K562 (cell line): ENCODE measurements at regions not wholly inside any gene's neighbourhood (a gene's known extent, or its start where the extent isn't known, plus 50 kb on each side); places are given as distances from the start of the nearest gene placed in this dataset.

Experiments
- ATAC-seq: fragments of 200-7000 bp; cut with Tn5 transposase; 3 replicates; pipeline ENCODE4 v1.9.1; 2020; ENCODE audit warnings: moderate library complexity
- BruUV-seq: library from RNA; stranded (reverse); fragments of 400-500 nt; replicated peaks from 2 replicates; lab custom pipeline; 2021; lab: Mats Ljungman, UMichigan
- CTCF ChIA-PET: fragments of 300-600 bp; formaldehyde crosslinking; extraction: SDS; loops from one replicate; lab custom pipeline; 2021; ENCODE audit warnings: low intra/inter-chr PET ratio; lab: Yijun Ruan, JAX
- POLR2A ChIA-PET: fragments of 300-600, 350-650 bp; sonication (Branson Sonifier 250); formaldehyde crosslinking; extraction: SDS; loops from one replicate; lab custom pipeline; 2021; ENCODE audit warnings: antibody characterized with exemption, inconsistent platforms; lab: Yijun Ruan, JAX
- DNase-seq, 4 experiments: peaks; one replicate each; pipeline versions ENCODE4 v3.0.0 to v3.0.0-alpha.2; 2011 to 2018; ENCODE audit warnings: low spot score in 3 of 4, mixed read lengths in 3 of 4; ENCODE audit errors: extremely low read depth in 1 of 4
- FAIRE-seq: peaks from 2 replicates; lab custom pipeline; 2011; peaks lifted over from hg19 to GRCh38; lab: Jason Lieb, UNC
- H2AFZ ChIP-seq: 2 replicates; pipeline ENCODE4 v1.6.0; 2011; ENCODE audit warnings: low read depth, low read length, control low read depth, inconsistent platforms
- H3K27ac ChIP-seq: fragments of 200-600 bp; 3 replicates; pipeline ENCODE4 v1.8.0; 2011; ENCODE audit warnings: low read depth, mild to moderate bottlenecking, control low read depth, inconsistent platforms, low read length, moderate library complexity, mixed read lengths; ENCODE audit errors: extremely low read depth
- H3K27me3 ChIP-seq, 2 experiments: fragments of 300-600 bp in 1 of 2; 2 replicates in 1 of 2; 3 replicates in 1 of 2; pipeline versions ENCODE4 v1.6.0 to v1.8.0; 2011; ENCODE audit warnings: inconsistent platforms in 2 of 2, low read length in 2 of 2, mild to moderate bottlenecking in 1 of 2, mixed read lengths in 1 of 2, moderate library complexity in 1 of 2; ENCODE audit not compliant: control insufficient read depth in 2 of 2, insufficient read depth in 2 of 2
- H3K36me3 ChIP-seq: fragments of 300-600 bp; 3 replicates; pipeline ENCODE4 v1.8.0; 2011; ENCODE audit warnings: mild to moderate bottlenecking, low read length, inconsistent platforms; ENCODE audit not compliant: control insufficient read depth, insufficient read depth
- H3K4me1 ChIP-seq, 2 experiments: fragments of 200-600 bp in 1 of 2; replicated peaks in 1 of 2; 2 replicates in 1 of 2; 3 replicates in 1 of 2; pipeline versions ENCODE4 v1.5.1 to v1.8.0; 2011; ENCODE audit warnings: inconsistent platforms in 2 of 2, low read length in 2 of 2, mild to moderate bottlenecking in 1 of 2, mixed read lengths in 1 of 2, moderate library complexity in 1 of 2; ENCODE audit not compliant: control insufficient read depth in 2 of 2, insufficient read depth in 2 of 2
- H3K4me2 ChIP-seq: 2 replicates; pipeline ENCODE4 v1.6.1; 2011; ENCODE audit warnings: low read length, control low read depth, inconsistent platforms, mixed read lengths; ENCODE audit not compliant: insufficient read depth
- H3K4me3 ChIP-seq: fragments of 200-600 bp; sonication (generic), shearing (Covaris generic); 2 replicates; pipeline ENCODE4 v1.5.1; 2016; ENCODE audit warnings: control low read depth, inconsistent platforms
- H3K79me2 ChIP-seq: fragments of 200-600 bp; 3 replicates; pipeline ENCODE4 v1.8.0; 2011; ENCODE audit warnings: low read length, inconsistent platforms; ENCODE audit not compliant: control insufficient read depth, insufficient read depth
- H3K9ac ChIP-seq, 2 experiments: 2 replicates each; pipeline versions ENCODE4 v1.6.0 to v1.6.1; 2011; ENCODE audit warnings: low read depth in 2 of 2, low read length in 2 of 2, control low read depth in 1 of 2, inconsistent platforms in 1 of 2, mild to moderate bottlenecking in 1 of 2, mixed read lengths in 1 of 2; ENCODE audit not compliant: insufficient read depth in 1 of 2
- H3K9me1 ChIP-seq: one replicate; pipeline ENCODE4 v1.6.0; 2011; ENCODE audit warnings: inconsistent platforms, mild to moderate bottlenecking, low read length, moderate library complexity; ENCODE audit not compliant: control insufficient read depth, insufficient read depth
- H3K9me3 ChIP-seq: replicated peaks from 2 replicates; pipeline ENCODE4 v1.5.1; 2011; ENCODE audit warnings: low read depth, low read length, inconsistent platforms; ENCODE audit not compliant: control insufficient read depth, insufficient read depth
- H4K20me1 ChIP-seq: replicated peaks from 2 replicates; pipeline ENCODE4 v1.6.1; 2011; ENCODE audit warnings: low read length, inconsistent platforms, mixed read lengths; ENCODE audit not compliant: control insufficient read depth, insufficient read depth
- ARID2 ChIP-seq: fragments of 450-650 bp; IDR thresholded peaks from 2 replicates; pipeline ENCODE4 v1.6.1; 2017; ENCODE audit warnings: antibody characterized with exemption, mild to moderate bottlenecking
- CREB5 ChIP-seq: fragments of 250-450 bp; sonication (Bioruptor Pico); IDR thresholded peaks from 2 replicates; pipeline ENCODE4 v1.5.0; 2020; ENCODE audit warnings: mild to moderate bottlenecking
- ETV1 ChIP-seq: fragments of 450-650 bp; conservative IDR thresholded peaks from 2 replicates; pipeline ENCODE4 v1.6.1; 2016; ENCODE audit warnings: missing genetic modification characterization, control low read depth, low read depth, missing compliant biosample characterization
- RBM25 ChIP-seq: fragments of 200-400 bp; formaldehyde crosslinking; IDR thresholded peaks from 2 replicates; pipeline ENCODE4 v1.6.1; 2018; ENCODE audit warnings: low read length, low read depth, moderate library complexity; ENCODE audit not compliant: severe bottlenecking
- SIX5 ChIP-seq, 2 experiments: IDR thresholded peaks; 2 replicates each; pipeline ENCODE4 v1.6.1; 2011; ENCODE audit warnings: low read length in 2 of 2, borderline replicate concordance in 1 of 2, low read depth in 1 of 2, mild to moderate bottlenecking in 1 of 2, moderate library complexity in 1 of 2; ENCODE audit not compliant: insufficient read depth in 1 of 2
- ZFP30 ChIP-seq: fragments of 250-450 bp; sonication (Bioruptor Pico); IDR thresholded peaks from 2 replicates; pipeline ENCODE4 v1.8.0; 2022; ENCODE audit warnings: moderate library complexity, mild to moderate bottlenecking, inconsistent platforms, borderline replicate concordance
- ZSCAN29 ChIP-seq: fragments of 450-650 bp; IDR thresholded peaks from 2 replicates; pipeline ENCODE4 v1.6.1; 2017
- in situ Hi-C: fragments of 300-500 bp; cut with MboI; formaldehyde crosslinking; loops from 4 replicates; pipeline ENCODE4 v1.15.0; 2018; ENCODE audit warnings: inconsistent platforms, mixed read lengths
- intact Hi-C: fragments of 100-400 bp; cut with micrococcal nuclease; formaldehyde crosslinking; loops from 2 replicates; pipeline ENCODE4 v1.14.2; 2022

GRCh38 chr4:100644150-100644549 is 126.3 kb upstream of the EMCN start (continued):
- TF ChIP-seq ZSCAN29: no peak

DNA sequence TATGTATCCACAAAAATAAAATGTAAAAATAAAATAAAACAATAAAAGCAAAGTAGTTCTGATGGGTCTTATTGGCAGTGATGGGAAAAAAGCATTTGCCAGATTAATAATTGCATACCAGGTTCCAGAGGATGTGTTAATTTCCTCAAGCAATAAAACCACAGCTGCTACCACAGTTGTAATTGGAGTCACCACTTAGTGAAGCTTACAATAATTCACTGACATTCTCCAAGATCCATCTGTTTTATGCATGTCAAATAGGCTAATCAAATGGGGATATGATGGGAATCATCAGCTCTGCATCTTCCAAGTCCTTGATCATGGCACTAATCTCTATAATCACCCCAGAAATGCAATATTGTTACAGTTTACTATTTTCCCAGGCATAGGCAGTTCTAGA is 123.5 kb upstream of the EMCN start:
- CTCF ChIA-PET: no interaction called here
- Histone ChIP-seq H3K9ac (no peak overlapping the region), H3K9me1 (no peaks in the 10 kb centered on the region), H4K20me1 (no peaks in the 10 kb centered on the region), H3K36me3 (no peaks in the 10 kb centered on the region), H3K4me3 (no peak overlapping the region), H3K9me3 (no peaks in the 10 kb centered on the region)
- ATAC-seq: no peak
- no peak for FAIRE-seq
- TF ChIP-seq RBM25 (no peak), ZFP30 (CRISPR knock-in tag) (no peak), ARID2 (no peak), CREB5 (no peak), ETV1 (no peak), SIX5 (IDR thresholded peaks at IDR 0.05; ENCODE audit: borderline replicate concordance in 1 of 2, insufficient read depth in 1 of 2, low read depth in 1 of 2, low read length in 2 of 2) (no peak)
- TF ChIP-seq, all 486 proteins: peak for 0
- POLR2A ChIA-PET: no interaction called here
- no peaks in the 10 kb centered on the region for H3K4me1 ChIP-seq
- H2AFZ ChIP-seq: no peak overlapping the region
- H3K27me3 ChIP-seq: no peaks in the 10 kb centered on the region
- in situ Hi-C loops (no loop called here), intact Hi-C loops (no loop called here)
- no peaks in the 10 kb centered on the region for H3K79me2 ChIP-seq
- H3K27ac ChIP-seq: no peak overlapping the region
- no peak overlapping the region for H3K4me2 ChIP-seq
- no TSS peak for BruUV-seq
- DNase-seq: no peak
